WTC11 (cell line): ENCODE measurements at regions not wholly inside any gene's neighbourhood (a gene's known extent, or its start where the extent isn't known, plus 50 kb on each side); places are given as distances from the start of the nearest gene placed in this dataset.

Source experiments
- CREB1 ChIP-seq: sonication (generic); formaldehyde crosslinking; IDR thresholded peaks from 2 replicates; pipeline ENCODE4 v1.8.0; 2023; ENCODE audit warnings: mild to moderate bottlenecking, missing genetic modification reagents
- ESRRA ChIP-seq: sonication (generic); formaldehyde crosslinking; IDR thresholded peaks from 2 replicates; pipeline ENCODE4 v1.8.1; 2022; ENCODE audit warnings: mild to moderate bottlenecking, missing genetic modification reagents, borderline replicate concordance
- FOXP1 ChIP-seq: sonication (generic); formaldehyde crosslinking; IDR thresholded peaks from 2 replicates; pipeline ENCODE4 v1.8.0; 2022; ENCODE audit warnings: missing genetic modification reagents, mild to moderate bottlenecking, moderate library complexity, borderline replicate concordance
- GTF2I ChIP-seq: fragments of 250-450 bp; sonication (Bioruptor Pico); conservative IDR thresholded peaks from 2 replicates; pipeline ENCODE4 v1.4.0; 2021; ENCODE audit warnings: mild to moderate bottlenecking
- JUN ChIP-seq: sonication (generic); formaldehyde crosslinking; IDR thresholded peaks from 2 replicates; pipeline ENCODE4 v1.8.0; 2023; ENCODE audit warnings: mild to moderate bottlenecking, missing genetic modification reagents
- MXD4 ChIP-seq: fragments of 250-450 bp; sonication (Bioruptor Pico); IDR thresholded peaks from 2 replicates; pipeline ENCODE4 v1.8.0; 2021; ENCODE audit warnings: mild to moderate bottlenecking, moderate library complexity, borderline replicate concordance
- NFYB ChIP-seq: sonication (generic); formaldehyde crosslinking; conservative IDR thresholded peaks from 2 replicates; pipeline ENCODE4 v1.8.0; 2022; ENCODE audit warnings: low read depth, missing genetic modification reagents
- NR2C2 ChIP-seq: sonication (generic); formaldehyde crosslinking; IDR thresholded peaks from 2 replicates; pipeline ENCODE4 v1.8.0; 2022; ENCODE audit warnings: mild to moderate bottlenecking, missing genetic modification reagents
- TF ChIP-seq, protein P1 (sequence below): fragments of 200-600 bp; IDR thresholded peaks from 2 replicates; pipeline ENCODE4 v1.8.0; 2022; ENCODE audit warnings: antibody characterized with exemption
- TF ChIP-seq, protein P2 (sequence below): sonication (generic); formaldehyde crosslinking; IDR thresholded peaks from 2 replicates; pipeline ENCODE4 v1.8.0; 2022; ENCODE audit warnings: mild to moderate bottlenecking, missing genetic modification reagents
- TF ChIP-seq, protein P3 (sequence below): sonication (generic); formaldehyde crosslinking; IDR thresholded peaks from 2 replicates; pipeline ENCODE4 v1.8.0; 2023; ENCODE audit warnings: mild to moderate bottlenecking, missing genetic modification reagents

DNA sequence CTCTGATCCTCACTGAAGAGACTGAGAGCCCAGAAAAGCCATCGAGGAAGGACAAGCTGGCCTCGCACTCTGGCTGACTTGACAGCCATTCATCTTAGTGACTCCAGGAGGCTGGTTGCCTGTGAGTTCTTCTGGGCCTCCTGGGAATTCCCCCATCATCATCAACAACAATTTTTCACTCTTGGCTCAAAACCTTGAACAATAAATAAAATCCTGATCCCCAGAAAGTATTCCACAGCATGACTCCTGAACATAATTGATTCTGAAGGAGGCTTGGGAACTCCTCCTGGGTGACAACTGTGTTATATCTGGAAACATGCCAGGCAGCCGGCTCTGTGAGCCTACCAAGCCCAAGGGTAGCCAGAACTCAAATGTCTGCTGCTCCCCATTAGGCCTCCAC, 188.6 kb downstream of the SHQ1 start:
- TF ChIP-seq, protein P1, sequence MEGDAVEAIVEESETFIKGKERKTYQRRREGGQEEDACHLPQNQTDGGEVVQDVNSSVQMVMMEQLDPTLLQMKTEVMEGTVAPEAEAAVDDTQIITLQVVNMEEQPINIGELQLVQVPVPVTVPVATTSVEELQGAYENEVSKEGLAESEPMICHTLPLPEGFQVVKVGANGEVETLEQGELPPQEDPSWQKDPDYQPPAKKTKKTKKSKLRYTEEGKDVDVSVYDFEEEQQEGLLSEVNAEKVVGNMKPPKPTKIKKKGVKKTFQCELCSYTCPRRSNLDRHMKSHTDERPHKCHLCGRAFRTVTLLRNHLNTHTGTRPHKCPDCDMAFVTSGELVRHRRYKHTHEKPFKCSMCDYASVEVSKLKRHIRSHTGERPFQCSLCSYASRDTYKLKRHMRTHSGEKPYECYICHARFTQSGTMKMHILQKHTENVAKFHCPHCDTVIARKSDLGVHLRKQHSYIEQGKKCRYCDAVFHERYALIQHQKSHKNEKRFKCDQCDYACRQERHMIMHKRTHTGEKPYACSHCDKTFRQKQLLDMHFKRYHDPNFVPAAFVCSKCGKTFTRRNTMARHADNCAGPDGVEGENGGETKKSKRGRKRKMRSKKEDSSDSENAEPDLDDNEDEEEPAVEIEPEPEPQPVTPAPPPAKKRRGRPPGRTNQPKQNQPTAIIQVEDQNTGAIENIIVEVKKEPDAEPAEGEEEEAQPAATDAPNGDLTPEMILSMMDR, result no peak
- no peak for TF ChIP-seq JUN (CRISPR knock-in tag)
- no peak for TF ChIP-seq FOXP1 (CRISPR knock-in tag)
- no peak for TF ChIP-seq ESRRA
- TF ChIP-seq MXD4 (CRISPR knock-in tag), result no peak
- TF ChIP-seq, protein P2, sequence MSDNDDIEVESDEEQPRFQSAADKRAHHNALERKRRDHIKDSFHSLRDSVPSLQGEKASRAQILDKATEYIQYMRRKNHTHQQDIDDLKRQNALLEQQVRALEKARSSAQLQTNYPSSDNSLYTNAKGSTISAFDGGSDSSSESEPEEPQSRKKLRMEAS (CRISPR knock-in tag), result no peak
- no peak for TF ChIP-seq GTF2I (CRISPR knock-in tag)
- TF ChIP-seq NR2C2 (CRISPR knock-in tag), result no peak
- no peak for TF ChIP-seq CREB1 (CRISPR knock-in tag)
- no peak for TF ChIP-seq NFYB (CRISPR knock-in tag)
- TF ChIP-seq, protein P3, sequence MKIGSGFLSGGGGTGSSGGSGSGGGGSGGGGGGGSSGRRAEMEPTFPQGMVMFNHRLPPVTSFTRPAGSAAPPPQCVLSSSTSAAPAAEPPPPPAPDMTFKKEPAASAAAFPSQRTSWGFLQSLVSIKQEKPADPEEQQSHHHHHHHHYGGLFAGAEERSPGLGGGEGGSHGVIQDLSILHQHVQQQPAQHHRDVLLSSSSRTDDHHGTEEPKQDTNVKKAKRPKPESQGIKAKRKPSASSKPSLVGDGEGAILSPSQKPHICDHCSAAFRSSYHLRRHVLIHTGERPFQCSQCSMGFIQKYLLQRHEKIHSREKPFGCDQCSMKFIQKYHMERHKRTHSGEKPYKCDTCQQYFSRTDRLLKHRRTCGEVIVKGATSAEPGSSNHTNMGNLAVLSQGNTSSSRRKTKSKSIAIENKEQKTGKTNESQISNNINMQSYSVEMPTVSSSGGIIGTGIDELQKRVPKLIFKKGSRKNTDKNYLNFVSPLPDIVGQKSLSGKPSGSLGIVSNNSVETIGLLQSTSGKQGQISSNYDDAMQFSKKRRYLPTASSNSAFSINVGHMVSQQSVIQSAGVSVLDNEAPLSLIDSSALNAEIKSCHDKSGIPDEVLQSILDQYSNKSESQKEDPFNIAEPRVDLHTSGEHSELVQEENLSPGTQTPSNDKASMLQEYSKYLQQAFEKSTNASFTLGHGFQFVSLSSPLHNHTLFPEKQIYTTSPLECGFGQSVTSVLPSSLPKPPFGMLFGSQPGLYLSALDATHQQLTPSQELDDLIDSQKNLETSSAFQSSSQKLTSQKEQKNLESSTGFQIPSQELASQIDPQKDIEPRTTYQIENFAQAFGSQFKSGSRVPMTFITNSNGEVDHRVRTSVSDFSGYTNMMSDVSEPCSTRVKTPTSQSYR, result no peak
